HG02852 (cell line): ENCODE measurements at regions not wholly inside any gene's neighbourhood (a gene's known extent, or its start where the extent isn't known, plus 50 kb on each side); places are given as distances from the start of the nearest gene placed in this dataset.
"Not testable (repeated sequence)": the region's sequence is repeated elsewhere in the genome, so short reads cannot be mapped to it uniquely, and the experiment has no call there.

Experiments used
- ATAC-seq: cut with Tn5 transposase; IDR thresholded peaks from one replicate; pipeline ENCODE4 v1.9.1; 2021; ENCODE audit warnings: mild to moderate bottlenecking, moderate library complexity; ENCODE audit not compliant: unreplicated experiment

- ATAC-seq, result no peak
These were observed 114.2 kb upstream of the NECTIN3 start for GRCh38 chr3:110957247-110958025.

GRCh38 chr3:110958313-110959147, 113.1 kb upstream of the NECTIN3 start:
- no peak for ATAC-seq

- ATAC-seq, result no peak
These were observed 105.6 kb upstream of the NECTIN3 start for GRCh38 chr3:110965976-110966375.

- no peak for ATAC-seq
These were observed 104.5 kb upstream of the NECTIN3 start for GRCh38 chr3:110966966-110967663.

- no peak for ATAC-seq
These were observed 103.5 kb upstream of the NECTIN3 start for GRCh38 chr3:110968076-110968475.

- no peak for ATAC-seq
These were observed 102.1 kb upstream of the NECTIN3 start for GRCh38 chr3:110969229-110970211.

GRCh38 chr3:110971010-110971601, 100.5 kb upstream of the NECTIN3 start:
- no peak for ATAC-seq

- no peak for ATAC-seq
These were observed 98.2 kb upstream of the NECTIN3 start for GRCh38 chr3:110973263-110973895.

GRCh38 chr3:110974902-110975301, 96.7 kb upstream of the NECTIN3 start:
- no peak for ATAC-seq

- ATAC-seq, result no peak
These were observed 87.0 kb upstream of the NECTIN3 start for GRCh38 chr3:110984456-110985250.

- no peak for ATAC-seq
These were observed 82.2 kb upstream of the NECTIN3 start for GRCh38 chr3:110989446-110989845.

GRCh38 chr3:110995461-110996231, 76.0 kb upstream of the NECTIN3 start:
- no peak for ATAC-seq

- ATAC-seq, result not testable (repeated sequence)
These were observed 72.8 kb upstream of the NECTIN3 start for GRCh38 chr3:110998766-110999165.

- not testable (repeated sequence) for ATAC-seq
These were observed 65.1 kb upstream of the NECTIN3 start for GRCh38 chr3:111006485-111006884.

GRCh38 chr3:111012388-111013248, 59.0 kb upstream of the NECTIN3 start:
- no peak for ATAC-seq
